AG10803 (cell line): ENCODE measurements at regions not wholly inside any gene's neighbourhood (a gene's known extent, or its start where the extent isn't known, plus 50 kb on each side); places are given as distances from the start of the nearest gene placed in this dataset.
A peak's percentile ranks its signal among the peaks of the same experiment; 100 is the strongest.

Source experiments
- DNase-seq: peaks from one replicate; pipeline ENCODE4 v3.0.0; 2010; ENCODE audit warnings: low read depth
- H3K4me3 ChIP-seq: 2 replicates; pipeline ENCODE4 v1.5.1; 2011; ENCODE audit warnings: mild to moderate bottlenecking, low read length, control low read depth
- CTCF ChIP-seq: conservative IDR thresholded peaks from 2 replicates; pipeline ENCODE4 v1.5.1; 2011; ENCODE audit warnings: mild to moderate bottlenecking, low read length, control low read depth, inconsistent platforms

DNA sequence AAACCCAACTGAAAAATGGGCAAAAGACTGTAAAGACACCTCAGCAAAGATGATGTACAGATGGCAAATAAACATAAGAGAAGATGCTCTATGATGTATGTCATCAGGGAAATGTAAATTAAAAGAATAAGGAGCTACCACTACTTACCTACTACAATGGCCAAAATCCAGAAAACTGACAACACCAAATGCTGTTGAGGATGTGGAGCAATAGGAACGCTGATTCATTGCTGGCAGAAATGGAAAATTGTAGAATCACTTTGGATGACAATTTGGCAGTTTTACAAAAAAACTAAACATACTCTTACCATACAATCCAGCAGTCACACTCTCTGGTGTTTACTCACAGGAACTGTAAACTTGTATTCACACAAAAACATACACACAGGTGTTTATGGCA is 222.3 kb upstream of the LDB2 start:
- no peak for TF ChIP-seq CTCF
- no peak overlapping the region for H3K4me3 ChIP-seq
- DNase-seq: no peak

- DNase-seq: no peak
- H3K4me3 ChIP-seq: no peak overlapping the region
- no peak for TF ChIP-seq CTCF
Observed at GRCh38 chr4:17117746-17118145, 219.3 kb upstream of the LDB2 start.

- no peak for DNase-seq
- H3K4me3 ChIP-seq: no peak overlapping the region
- TF ChIP-seq CTCF: no peak
Observed at GRCh38 chr4:17115583-17115982, 217.1 kb upstream of the LDB2 start.

DNA sequence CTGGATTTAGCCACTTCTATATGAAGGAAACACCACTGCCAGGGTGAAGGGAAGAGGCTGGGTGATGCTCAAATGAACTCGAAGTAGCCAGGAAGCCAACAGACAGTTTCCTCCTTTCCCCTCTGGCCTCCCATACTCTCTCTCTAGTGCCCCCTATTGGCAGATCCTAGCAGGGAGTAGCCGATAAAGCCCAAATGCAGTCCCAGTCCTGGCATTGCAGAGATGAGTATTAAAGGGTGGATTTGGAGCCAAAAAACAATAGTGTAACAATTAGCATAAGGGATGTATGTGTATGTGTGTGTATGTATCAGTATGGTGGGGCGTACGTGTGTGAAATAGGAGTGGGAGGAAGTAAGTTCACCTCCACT is 213.8 kb upstream of the LDB2 start:
- no peak for DNase-seq
- no peak overlapping the region for H3K4me3 ChIP-seq
- peak; percentile 42 for TF ChIP-seq CTCF

- H3K4me3 ChIP-seq: no peak overlapping the region
- peak; percentile 79 for DNase-seq
- TF ChIP-seq CTCF: no peak
Observed at GRCh38 chr4:17109126-17109525, 210.7 kb upstream of the LDB2 start.

DNA sequence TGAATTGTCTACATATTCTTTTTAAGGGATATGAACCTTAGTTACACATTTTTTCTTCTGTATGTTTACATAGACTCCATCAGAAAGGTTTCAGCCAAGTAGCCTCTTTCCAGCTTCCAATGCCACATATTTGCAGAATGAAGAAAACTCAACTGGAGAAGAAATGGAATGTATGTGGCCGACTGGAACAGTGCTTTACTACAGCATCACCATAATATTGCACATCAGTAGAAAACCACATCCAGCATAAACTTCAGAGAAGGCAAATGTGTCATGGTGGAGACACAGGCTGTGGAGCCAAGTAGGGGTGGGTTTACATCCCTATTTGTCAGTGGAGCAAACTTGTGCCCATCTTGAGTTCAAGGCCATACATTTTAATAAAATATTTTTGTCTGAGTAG is 204.8 kb upstream of the LDB2 start:
- TF ChIP-seq CTCF: no peak
- peak; percentile 94 for DNase-seq

DNA sequence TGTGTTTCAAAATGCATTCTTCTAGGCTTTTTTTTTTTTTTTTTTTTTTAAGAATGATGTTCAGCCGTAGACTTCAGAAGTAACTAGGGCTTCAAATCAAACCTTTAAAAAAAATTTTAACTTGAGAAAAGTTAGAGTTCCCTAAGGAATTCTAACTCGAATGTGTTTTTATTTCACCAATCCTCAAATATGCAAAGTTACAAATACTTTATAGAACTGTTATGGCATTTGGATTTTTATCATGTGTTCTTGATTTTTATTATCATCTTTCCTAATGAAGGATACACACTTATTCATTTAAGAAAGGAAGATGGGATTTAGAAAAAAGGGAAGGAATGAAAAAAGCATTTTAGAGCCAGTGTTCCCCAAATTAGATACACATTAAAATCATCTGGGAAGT is 200.6 kb upstream of the LDB2 start:
- no peak overlapping the region for H3K4me3 ChIP-seq
- no peak for TF ChIP-seq CTCF
- peak; percentile 70 for DNase-seq

More for the DNA sequence above, 204.8 kb upstream of the LDB2 start:
- H3K4me3 ChIP-seq: no peak overlapping the region
